ENCODE measurements at regions not wholly inside any gene's neighbourhood (a gene's known extent, or its start where the extent isn't known, plus 50 kb on each side); places are given as distances from the start of the nearest gene placed in this dataset.
A peak's percentile ranks its signal among the peaks of the same experiment; 100 is the strongest.

GRCh38 chr9:115250621-115251032, 132.7 kb upstream of the TNC start:
- DNase-seq (ENCODE audit: low read depth) = peak; percentile 98
- H3K4me3 ChIP-seq (ENCODE audit: low read length) = no peak overlapping the region
- TF ChIP-seq CTCF (conservative IDR thresholded peaks at IDR 0.05; ENCODE audit: low read length) = peak; percentile 25

- TF ChIP-seq CTCF (conservative IDR thresholded peaks at IDR 0.05; ENCODE audit: low read length) = no peak
- no peak for DNase-seq (ENCODE audit: low read depth)
- no peak overlapping the region for H3K4me3 ChIP-seq (ENCODE audit: low read length)
These were observed 136.6 kb upstream of the TNC start for GRCh38 chr9:115254287-115255180.

GRCh38 chr9:115261656-115262081, 143.7 kb upstream of the TNC start:
- TF ChIP-seq CTCF (conservative IDR thresholded peaks at IDR 0.05; ENCODE audit: low read length) = no peak
- H3K4me3 ChIP-seq (ENCODE audit: low read length) = no peak overlapping the region
- DNase-seq (ENCODE audit: low read depth) = peak; percentile 36

- H3K4me3 ChIP-seq (ENCODE audit: low read length) = no peak overlapping the region
- no peak for TF ChIP-seq CTCF (conservative IDR thresholded peaks at IDR 0.05; ENCODE audit: low read length)
- DNase-seq (ENCODE audit: low read depth) = peak; percentile 98
These were observed 144.5 kb upstream of the TNC start for GRCh38 chr9:115262477-115262876.

- H3K4me3 ChIP-seq (ENCODE audit: low read length) = no peak overlapping the region
- DNase-seq (ENCODE audit: low read depth) = peak; percentile 34
- no peak for TF ChIP-seq CTCF (conservative IDR thresholded peaks at IDR 0.05; ENCODE audit: low read length)
These were observed 145.0 kb upstream of the TNC start for GRCh38 chr9:115262952-115263351.

- DNase-seq (ENCODE audit: low read depth) = peak; percentile 94
- no peak for TF ChIP-seq CTCF (conservative IDR thresholded peaks at IDR 0.05; ENCODE audit: low read length)
- no peak overlapping the region for H3K4me3 ChIP-seq (ENCODE audit: low read length)
These were observed 145.6 kb upstream of the TNC start for GRCh38 chr9:115263371-115264075.

Data from AG10803 (cell line).